T-helper 1 cell (primary cell): ENCODE measurements at regions not wholly inside any gene's neighbourhood (a gene's known extent, or its start where the extent isn't known, plus 50 kb on each side); places are given as distances from the start of the nearest gene placed in this dataset.

ENCODE experiments used
- DNase-seq, 5 donors: peaks; one replicate each; pipeline ENCODE4 v3.0.0-alpha.2; 2012 to 2020

DNA sequence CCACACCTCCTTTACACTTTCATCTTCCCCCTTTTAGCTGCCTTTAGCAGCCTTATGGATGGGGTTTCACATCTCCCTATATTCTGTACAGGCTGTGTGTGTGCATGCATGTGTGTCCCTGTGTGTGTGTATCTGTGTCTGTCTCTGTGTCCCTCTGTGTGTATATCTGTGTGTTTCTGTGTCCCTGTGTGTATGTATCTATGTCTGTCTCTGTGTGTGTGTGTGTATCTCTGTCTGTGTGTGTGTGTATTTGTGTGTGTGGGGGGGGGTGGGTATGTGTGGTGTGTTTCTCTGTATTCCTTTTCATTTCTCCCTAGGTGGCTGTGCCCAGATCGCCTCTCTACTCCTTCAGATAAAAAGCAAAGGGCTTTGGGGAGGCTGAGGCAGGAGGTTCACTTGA, 52.2 kb upstream of the CD83 start:
- DNase-seq = no peak

DNA sequence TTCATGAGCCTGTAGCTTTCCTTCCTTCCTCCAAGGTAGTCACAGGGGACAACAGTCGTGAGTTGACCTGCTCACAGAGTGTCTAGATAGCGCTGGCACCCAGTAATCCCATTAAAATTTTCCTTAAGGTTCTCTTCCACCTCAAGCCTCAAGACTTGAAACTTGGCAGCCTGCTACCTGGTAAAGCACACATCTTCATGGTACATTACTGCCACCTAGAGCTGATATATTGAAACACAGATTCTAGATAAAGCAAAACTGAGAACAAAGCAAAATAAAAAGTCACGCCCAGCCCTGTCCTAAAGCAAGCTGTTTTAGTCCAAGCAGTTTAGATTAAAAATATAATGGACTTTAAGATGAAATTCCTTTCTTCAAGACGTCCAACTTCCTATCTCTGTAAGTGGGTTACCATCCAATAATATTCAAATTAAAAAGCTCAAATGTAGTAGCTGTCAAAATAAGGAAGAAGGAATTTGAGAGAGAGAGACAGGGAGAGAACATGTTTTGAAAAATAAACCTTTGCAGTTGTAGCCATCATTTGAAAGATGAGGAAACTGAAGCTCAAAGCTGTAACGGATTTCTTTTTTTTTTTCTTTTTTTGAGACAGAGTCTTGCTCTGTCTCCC, 50.7 kb upstream of the CD83 start:
- DNase-seq = peak in 1 of 5 donors; percentile 60

DNA sequence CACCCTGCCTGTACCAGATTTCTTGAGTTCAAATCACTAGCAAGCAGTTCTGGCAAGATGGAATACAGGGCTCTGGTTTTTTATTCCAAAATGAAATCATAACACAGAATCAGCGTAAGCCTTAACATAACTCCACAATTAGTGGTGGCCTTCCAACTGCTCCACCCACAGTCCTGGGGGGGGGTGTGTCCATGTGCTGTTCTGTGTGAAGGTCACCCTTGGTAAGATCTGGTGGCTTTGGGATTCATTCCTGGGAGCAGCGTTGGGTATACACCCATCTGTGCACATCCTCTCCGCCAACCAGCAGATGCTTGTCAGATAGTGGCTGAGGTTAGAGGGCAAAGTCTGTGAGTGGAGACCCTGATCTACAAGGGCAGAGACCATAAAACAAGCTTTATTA, 49.9 kb upstream of the CD83 start:
- no peak for DNase-seq
